Stimulated activated effector memory CD8-positive, alpha-beta T cell treated with anti-CD3 and anti-CD28 coated beads, Interleukin-12 subunit alpha, Interleukin-12 subunit beta, amount 100 ng/mL, for 72 hours (primary cell): ENCODE measurements at regions not wholly inside any gene's neighbourhood (a gene's known extent, or its start where the extent isn't known, plus 50 kb on each side); places are given as distances from the start of the nearest gene placed in this dataset.
"Not testable (repeated sequence)": the region's sequence is repeated elsewhere in the genome, so short reads cannot be mapped to it uniquely, and the experiment has no call there.

ENCODE experiments used
- ATAC-seq: fragments of 150-1000 bp; cut with Tn5 transposase; 2 replicates; pipeline ENCODE4 v1.10.0; 2021
- DNase-seq, 2 donors: peaks; one replicate each; pipeline ENCODE4 v3.0.0; 2021 to 2022; ENCODE audit warnings: low spot score in 2 of 2
- H3K27ac Mint-ChIP-seq: one replicate; pipeline ENCODE4 v1.8.0; 2022; ENCODE audit warnings: mild to moderate bottlenecking, mixed read lengths
- H3K36me3 Mint-ChIP-seq: one replicate; pipeline ENCODE4 v1.8.0; 2022; ENCODE audit warnings: mild to moderate bottlenecking, mixed read lengths
- H3K4me1 Mint-ChIP-seq: one replicate; pipeline ENCODE4 v1.8.0; 2022; ENCODE audit warnings: mixed read lengths
- H3K4me3 Mint-ChIP-seq: one replicate; pipeline ENCODE4 v1.8.0; 2022; ENCODE audit warnings: mild to moderate bottlenecking, mixed read lengths
- H3K9me3 Mint-ChIP-seq: one replicate; pipeline ENCODE4 v1.8.0; 2022; ENCODE audit warnings: mixed read lengths

DNA sequence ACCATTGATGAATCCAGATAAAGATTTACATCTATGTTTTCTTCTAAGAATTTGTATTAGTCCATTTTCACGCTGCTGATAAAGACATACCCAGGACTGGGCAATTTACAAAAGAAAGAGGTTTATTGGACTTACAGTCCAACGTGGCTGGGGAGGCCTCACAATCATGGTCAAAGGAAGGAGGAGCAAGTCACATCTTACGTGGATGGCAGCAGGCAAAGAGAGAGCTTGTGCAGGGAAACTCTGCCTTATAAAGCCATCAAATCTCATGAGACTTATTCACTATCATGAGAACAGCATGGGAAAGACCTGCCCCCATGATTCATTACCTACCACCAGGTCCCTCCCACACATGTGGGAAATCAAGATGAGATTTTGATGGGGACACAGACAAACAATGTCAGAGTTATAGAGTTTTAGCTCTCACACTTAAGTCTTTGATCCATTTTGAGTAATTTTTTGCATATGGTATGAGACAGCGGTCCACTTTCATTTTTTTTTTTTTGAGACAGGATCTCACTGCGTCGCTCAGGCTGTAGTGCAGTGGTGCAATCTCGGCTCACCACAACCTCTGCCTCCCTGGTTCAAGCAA lies 53.5 kb upstream of the JADE2 start:
- not testable (repeated sequence) for H3K4me1 Mint-ChIP-seq, H3K9me3 Mint-ChIP-seq, H3K27ac Mint-ChIP-seq, DNase-seq, H3K36me3 Mint-ChIP-seq, H3K4me3 Mint-ChIP-seq
- peak; percentile 56 for ATAC-seq

GRCh38 chr5:134468921-134469400 lies 56.5 kb upstream of the JADE2 start:
- Mint-ChIP-seq H3K9me3 (peaks cover 3% of the 10 kb centered on the region), H3K27ac (no peak overlapping the region), H3K4me1 (peaks cover 14% of the 10 kb centered on the region), H3K4me3 (no peak overlapping the region), H3K36me3 (no peaks in the 10 kb centered on the region)
- DNase-seq (no peak), ATAC-seq (no peak)

GRCh38 chr5:134467231-134467630 lies 55.5 kb upstream of the CDKN2AIPNL start:
- H3K36me3 Mint-ChIP-seq = no peaks in the 10 kb centered on the region
- peak overlapping the region; percentile 87 for H3K27ac Mint-ChIP-seq
- peaks cover 14% of the 10 kb centered on the region for H3K4me1 Mint-ChIP-seq
- DNase-seq (no peak), ATAC-seq (no peak)
- peak overlapping the region; percentile 70 for H3K4me3 Mint-ChIP-seq
- H3K9me3 Mint-ChIP-seq = peaks cover 3% of the 10 kb centered on the region

DNA sequence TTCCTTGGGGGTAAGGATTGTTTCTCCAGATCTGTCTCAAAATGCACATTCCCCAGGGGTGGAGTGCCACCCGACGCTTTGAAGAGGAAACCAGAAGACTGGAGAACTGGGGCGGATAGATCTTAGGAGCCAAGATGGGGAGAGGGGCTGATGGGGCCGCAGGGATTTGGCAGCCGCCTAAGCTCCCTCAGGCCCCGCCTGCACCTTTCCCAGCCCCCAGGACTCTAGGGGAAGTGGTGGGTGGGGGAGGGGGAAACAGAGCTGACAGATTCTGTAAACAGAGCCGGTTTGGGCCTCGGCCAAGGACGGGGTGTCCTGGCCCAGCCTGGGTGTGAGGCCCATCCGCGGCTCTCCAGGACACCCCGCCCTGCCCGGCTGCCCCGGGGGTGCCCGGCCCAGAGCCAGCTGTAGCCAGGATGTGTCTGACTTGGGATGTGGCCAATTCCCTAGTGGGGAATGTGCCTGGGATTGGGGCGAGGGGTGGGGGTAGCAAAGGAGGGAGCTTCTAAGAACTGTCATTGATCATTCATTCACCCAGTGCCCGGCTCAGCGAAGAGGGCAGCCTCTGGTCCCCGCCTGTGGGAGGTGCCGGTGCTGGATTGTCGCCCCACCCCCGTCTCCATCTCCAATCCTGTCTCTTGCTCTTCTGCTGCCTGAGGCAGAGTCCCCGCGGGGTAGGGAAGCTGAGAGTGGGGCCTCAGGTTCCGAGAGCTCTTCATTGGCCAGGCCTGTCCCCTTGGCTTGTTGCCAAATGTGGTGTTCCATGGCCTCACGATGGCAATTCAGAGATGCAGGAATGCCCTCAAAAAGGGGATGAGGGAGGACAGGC lies 54.8 kb upstream of the CDKN2AIPNL start:
- Mint-ChIP-seq H3K4me3 (peak overlapping the region; percentile 70), H3K36me3 (no peaks in the 10 kb centered on the region), H3K4me1 (peaks cover 14% of the 10 kb centered on the region), H3K27ac (peak overlapping the region; percentile 87), H3K9me3 (no peaks in the 10 kb centered on the region)
- peak; percentile 9 to 71 for DNase-seq
- peak; percentile 49 for ATAC-seq

DNA sequence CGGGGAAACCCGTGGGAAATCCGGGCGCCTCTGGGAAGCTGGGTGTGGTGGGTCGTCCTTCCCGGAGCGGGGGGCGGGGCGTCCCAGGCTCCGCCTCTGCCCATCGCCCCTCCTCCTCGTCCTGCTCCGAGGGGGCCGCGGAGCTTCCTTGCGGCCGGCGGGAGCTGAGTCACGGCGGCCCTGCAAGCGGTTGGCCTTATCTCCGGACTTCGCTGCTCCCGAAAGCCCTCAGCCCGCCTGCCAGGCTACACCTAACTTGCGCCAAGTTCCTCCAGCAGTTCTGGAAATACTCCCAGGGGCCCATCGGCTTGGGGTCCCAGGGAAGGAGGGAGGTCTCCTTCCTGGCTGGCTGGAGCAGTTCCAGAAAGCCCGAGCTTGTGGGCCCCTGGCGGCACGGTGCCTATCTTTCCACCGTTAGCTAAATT lies 54.1 kb upstream of the CDKN2AIPNL start:
- Mint-ChIP-seq H3K27ac (peak overlapping the region; percentile 87), H3K4me1 (peaks cover 14% of the 10 kb centered on the region), H3K36me3 (no peaks in the 10 kb centered on the region), H3K4me3 (peak overlapping the region; percentile 70), H3K9me3 (no peaks in the 10 kb centered on the region)
- ATAC-seq (peak; percentile 87), DNase-seq (peak in 1 of 2 donors; percentile 62)

DNA sequence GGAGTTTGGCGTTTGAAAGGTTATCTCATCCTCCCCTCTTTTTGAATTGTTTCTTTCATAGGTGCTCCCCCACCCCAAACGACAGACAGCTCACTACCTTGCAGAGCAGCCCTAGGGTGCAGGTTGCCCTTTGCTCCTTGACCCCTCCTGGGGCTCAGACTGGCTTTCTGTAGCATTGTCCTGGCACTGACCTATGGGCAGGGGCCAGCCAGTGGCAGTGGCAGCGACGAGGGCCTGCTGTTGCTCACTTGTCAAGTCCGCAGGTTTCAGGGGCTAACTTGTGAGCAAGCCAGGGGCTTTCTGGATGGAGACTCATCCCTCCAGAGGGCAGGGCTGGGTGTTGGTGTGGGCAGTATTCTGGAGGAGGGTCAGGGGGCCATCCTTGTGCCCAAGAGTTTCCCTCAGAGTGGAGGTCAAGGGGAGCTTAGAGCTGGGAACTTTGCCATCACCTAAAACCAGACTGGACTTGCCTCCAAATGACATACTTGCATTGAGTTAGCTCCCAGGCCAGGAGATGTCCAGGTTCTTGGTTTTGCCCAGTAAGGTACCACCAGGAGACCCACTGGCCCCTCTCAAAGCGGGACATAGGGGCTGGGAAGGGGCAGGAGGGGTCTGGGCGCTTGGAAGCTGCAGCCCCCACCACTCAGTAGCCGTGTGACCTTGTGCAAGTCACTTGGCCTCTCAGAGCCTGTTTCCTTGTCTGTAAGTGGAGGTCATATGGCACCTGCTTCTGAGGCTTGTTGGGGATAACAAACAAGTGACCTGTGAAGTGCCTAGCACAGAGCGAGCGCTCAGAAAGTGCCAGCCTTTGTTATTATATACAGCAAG lies 53.5 kb upstream of the CDKN2AIPNL start:
- DNase-seq = peak in 1 of 2 donors; percentile 86
- Mint-ChIP-seq H3K36me3 (no peaks in the 10 kb centered on the region), H3K4me1 (peaks cover 14% of the 10 kb centered on the region), H3K27ac (peak overlapping the region; percentile 87), H3K4me3 (peak overlapping the region; percentile 70), H3K9me3 (no peaks in the 10 kb centered on the region)
- ATAC-seq = peak; percentile 46

DNA sequence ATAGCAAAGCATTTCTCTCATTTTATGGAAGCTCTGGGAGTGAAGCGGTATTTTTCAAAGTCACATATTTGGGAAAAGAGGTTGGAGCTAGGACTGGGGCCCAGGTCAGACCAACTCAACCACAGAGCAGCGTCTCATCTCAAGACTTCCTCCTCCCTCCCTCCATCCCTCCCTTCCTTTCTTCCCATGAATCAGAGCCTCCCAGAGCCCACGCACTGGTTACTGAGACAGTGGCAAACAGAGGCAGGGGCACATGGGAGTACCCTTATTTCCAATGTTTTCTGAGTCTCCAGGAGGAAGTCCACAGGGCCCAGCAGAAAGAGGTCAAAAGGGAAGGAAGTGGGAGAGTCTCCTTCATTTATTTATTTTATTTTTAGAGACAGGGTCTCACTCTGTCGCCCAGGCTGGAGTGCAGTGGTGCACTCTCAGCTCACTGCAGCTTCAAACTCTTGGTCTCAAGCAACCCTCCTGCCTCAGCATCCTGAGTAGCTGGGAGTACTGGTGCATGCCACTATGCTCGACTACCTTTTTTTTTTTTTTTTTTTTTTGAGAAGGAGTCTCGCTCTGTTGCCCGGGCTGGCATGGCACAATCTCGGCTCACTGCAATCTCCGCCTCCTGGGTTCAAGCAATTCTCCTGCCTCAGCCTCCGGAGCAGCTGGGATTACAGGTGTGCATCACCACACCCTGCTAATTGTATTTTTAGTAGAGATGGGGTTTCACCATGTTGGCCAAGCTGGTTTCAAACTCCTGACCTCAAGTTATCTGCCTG lies 52.5 kb upstream of the CDKN2AIPNL start:
- Mint-ChIP-seq H3K4me1 (peaks cover 14% of the 10 kb centered on the region), H3K36me3 (no peaks in the 10 kb centered on the region), H3K9me3 (no peaks in the 10 kb centered on the region), H3K27ac (no peak overlapping the region), H3K4me3 (no peak overlapping the region)
- DNase-seq = no peak
- ATAC-seq = no peak

DNA sequence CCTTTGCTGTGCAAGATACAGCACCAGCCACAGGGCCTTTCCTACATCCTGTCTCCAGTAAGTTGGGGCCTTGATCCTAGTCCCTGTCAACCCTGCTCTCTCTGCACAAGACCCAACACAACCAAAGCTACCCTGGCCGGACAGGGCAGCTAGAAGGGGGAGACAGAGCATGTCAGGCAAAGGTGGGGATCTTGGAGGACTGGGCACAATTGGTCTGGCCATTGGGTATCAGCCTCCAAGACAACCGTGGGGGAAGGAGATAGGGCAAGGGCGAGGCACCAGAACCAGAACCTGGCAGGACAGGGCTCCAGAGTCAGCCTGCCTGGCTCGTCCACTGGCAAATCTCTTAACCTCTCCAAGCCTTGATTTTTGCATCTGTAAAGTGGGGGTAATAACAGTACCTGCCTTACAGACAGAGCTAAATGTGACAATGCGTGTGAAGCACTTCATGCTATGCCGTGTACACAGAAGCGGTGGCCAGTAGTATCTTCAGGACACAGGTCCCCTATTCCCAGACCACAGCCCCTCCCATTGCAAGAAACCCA lies 51.6 kb upstream of the CDKN2AIPNL start:
- Mint-ChIP-seq H3K27ac (no peak overlapping the region), H3K4me3 (no peak overlapping the region), H3K9me3 (no peaks in the 10 kb centered on the region), H3K36me3 (no peaks in the 10 kb centered on the region), H3K4me1 (peaks cover 14% of the 10 kb centered on the region)
- DNase-seq = no peak
- no peak for ATAC-seq

- Mint-ChIP-seq H3K36me3 (no peaks in the 10 kb centered on the region), H3K4me1 (peaks cover 14% of the 10 kb centered on the region), H3K27ac (no peak overlapping the region), H3K4me3 (no peak overlapping the region), H3K9me3 (no peaks in the 10 kb centered on the region)
- ATAC-seq (no peak), DNase-seq (no peak)
These were observed 51.1 kb upstream of the CDKN2AIPNL start for GRCh38 chr5:134462761-134463160.

- Mint-ChIP-seq H3K4me1 (peaks cover 12% of the 10 kb centered on the region), H3K4me3 (no peak overlapping the region), H3K27ac (no peak overlapping the region), H3K9me3 (no peaks in the 10 kb centered on the region), H3K36me3 (no peaks in the 10 kb centered on the region)
- ATAC-seq (no peak), DNase-seq (no peak)
These were observed 50.4 kb upstream of the CDKN2AIPNL start for GRCh38 chr5:134462047-134462575.
